NCI-H1930 (cell line): ENCODE measurements at regions not wholly inside any gene's neighbourhood (a gene's known extent, or its start where the extent isn't known, plus 50 kb on each side); places are given as distances from the start of the nearest gene placed in this dataset.

ENCODE experiments used
- DNase-seq, 2 experiments: peaks; one replicate each; lab custom pipeline; 2025; lab: John Stamatoyannopoulos, UW

GRCh38 chr21:22898051-22898665, 1899.9 kb downstream of the NCAM2 start:
- no peak for DNase-seq

- DNase-seq, result no peak
Measured at GRCh38 chr21:22900490-22900889, 1902.3 kb downstream of the NCAM2 start.

- no peak for DNase-seq
Measured at GRCh38 chr21:22903851-22904250, 1905.6 kb downstream of the NCAM2 start.

GRCh38 chr21:22904385-22904784, 1906.2 kb downstream of the NCAM2 start:
- no peak for DNase-seq

GRCh38 chr21:22925032-22925431, 1926.8 kb downstream of the NCAM2 start:
- DNase-seq, result no peak

- DNase-seq, result no peak
Measured at GRCh38 chr21:22927469-22927868, 1929.3 kb downstream of the NCAM2 start.

GRCh38 chr21:22941779-22942490, 1943.7 kb downstream of the NCAM2 start:
- DNase-seq, result no peak

GRCh38 chr21:22955559-22955958, 1957.3 kb downstream of the NCAM2 start:
- DNase-seq, result no peak

- no peak for DNase-seq
Measured at GRCh38 chr21:22961258-22961657, 1963.0 kb downstream of the NCAM2 start.

GRCh38 chr21:22965455-22966135, 1967.4 kb downstream of the NCAM2 start:
- no peak for DNase-seq

GRCh38 chr21:22981819-22982218, 1983.6 kb downstream of the NCAM2 start:
- DNase-seq, result no peak

GRCh38 chr21:22993144-22993543, 1994.9 kb downstream of the NCAM2 start:
- DNase-seq, result no peak

- peak in 1 of 2 experiments; percentile 0 for DNase-seq
Measured at GRCh38 chr21:22993822-22994574, 1995.8 kb downstream of the NCAM2 start.

- no peak for DNase-seq
Measured at GRCh38 chr21:23003951-23004350, 2005.7 kb downstream of the NCAM2 start.

- DNase-seq, result no peak
Measured at GRCh38 chr21:23008601-23009202, 2010.5 kb downstream of the NCAM2 start.

- DNase-seq, result no peak
Measured at GRCh38 chr21:23009360-23009759, 2011.2 kb downstream of the NCAM2 start.

- DNase-seq, result no peak
Measured at GRCh38 chr21:23014021-23014420, 2015.8 kb downstream of the NCAM2 start.

GRCh38 chr21:23016617-23017016, 2018.4 kb downstream of the NCAM2 start:
- DNase-seq, result no peak

- DNase-seq, result no peak
Measured at GRCh38 chr21:23017989-23018388, 2019.8 kb downstream of the NCAM2 start.

- no peak for DNase-seq
Measured at GRCh38 chr21:23020969-23021368, 2022.8 kb downstream of the NCAM2 start.

GRCh38 chr21:23021481-23021880, 2023.3 kb downstream of the NCAM2 start:
- DNase-seq, result no peak

GRCh38 chr21:23026878-23027277, 2028.7 kb downstream of the NCAM2 start:
- peak in 1 of 2 experiments; percentile 24 for DNase-seq
